Amniotic stem cell (primary cell): ENCODE measurements at regions not wholly inside any gene's neighbourhood (a gene's known extent, or its start where the extent isn't known, plus 50 kb on each side); places are given as distances from the start of the nearest gene placed in this dataset.

Experiments used
- DNase-seq: peaks from one replicate; lab custom pipeline; 2025; lab: John Stamatoyannopoulos, UW

GRCh38 chr2:51650769-51651168 lies 618.8 kb upstream of the NRXN1 start:
- DNase-seq = no peak

DNA sequence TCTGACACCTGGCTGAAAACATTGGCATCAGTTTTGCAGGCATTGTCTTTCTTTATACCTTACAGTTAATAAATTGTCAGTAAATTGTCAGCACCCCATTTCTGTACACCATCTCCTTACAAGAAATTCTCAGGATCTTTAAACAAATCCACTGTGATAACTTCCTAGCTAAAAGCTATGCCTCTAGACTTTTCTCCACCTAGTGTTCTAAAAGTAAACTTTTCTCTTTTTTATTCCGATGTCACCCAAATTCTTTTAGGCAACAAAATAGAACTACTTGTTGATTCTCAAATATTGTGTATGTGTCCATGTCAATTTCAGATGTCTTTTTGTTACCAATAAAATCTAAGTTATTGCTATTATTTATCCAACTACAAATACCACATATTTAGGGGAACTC lies 617.4 kb upstream of the NRXN1 start:
- no peak for DNase-seq

DNA sequence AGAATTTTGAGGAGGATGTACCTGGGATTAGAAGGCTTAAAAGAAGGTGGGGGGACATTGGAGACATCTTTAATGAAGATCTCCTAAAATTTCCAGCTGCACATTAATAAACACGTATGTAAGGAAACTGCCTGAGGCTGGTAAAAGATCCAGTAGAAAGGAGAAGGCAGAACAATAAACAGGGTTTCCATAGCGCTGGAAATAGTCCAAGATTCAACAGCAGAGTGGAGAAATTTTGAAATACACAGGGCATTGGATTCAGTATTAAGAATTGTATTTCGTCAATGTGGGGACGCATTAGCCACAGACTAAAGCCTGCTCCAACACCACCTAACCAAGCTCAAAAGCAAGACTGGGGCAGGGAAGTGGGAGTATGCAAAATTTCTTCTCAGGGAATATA lies 606.9 kb upstream of the NRXN1 start:
- DNase-seq = no peak

GRCh38 chr2:51633073-51633472 lies 601.1 kb upstream of the NRXN1 start:
- no peak for DNase-seq

DNA sequence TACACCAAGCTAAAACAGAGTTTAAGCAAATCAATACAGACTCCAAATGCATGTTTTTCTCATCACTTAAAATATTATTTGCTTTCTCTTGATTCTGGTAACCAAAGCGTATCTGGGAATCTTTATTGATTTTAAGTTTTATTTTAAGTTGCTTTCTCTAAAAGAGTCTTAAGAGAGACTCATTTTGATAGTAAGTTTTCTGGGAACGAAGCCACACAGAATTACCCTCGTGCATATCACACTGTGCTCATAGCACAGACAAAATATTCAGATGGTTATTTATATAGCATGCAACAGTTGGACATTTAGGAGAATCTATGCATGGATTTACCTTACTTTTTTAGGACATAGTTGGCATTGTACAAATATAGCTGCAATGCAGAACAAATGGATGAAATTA lies 597.5 kb upstream of the NRXN1 start:
- DNase-seq = no peak

DNA sequence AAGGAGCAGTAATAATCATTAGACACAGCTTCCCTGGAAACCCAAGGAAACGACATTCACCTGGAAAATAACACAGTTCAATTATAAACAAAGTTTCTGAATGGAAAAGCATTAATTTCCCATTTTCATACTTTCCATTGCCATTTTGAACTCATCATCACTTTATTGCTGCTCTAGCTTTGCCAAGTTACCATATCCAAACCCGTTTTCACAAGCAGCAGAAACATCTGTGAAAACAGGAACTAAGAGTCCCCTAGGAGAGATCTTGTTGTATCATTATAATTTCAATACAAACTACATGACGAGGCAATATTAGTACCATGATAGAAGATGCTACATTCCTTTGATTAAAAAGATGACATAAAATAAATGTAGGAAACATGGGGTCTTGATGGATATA lies 597.0 kb upstream of the NRXN1 start:
- no peak for DNase-seq

DNA sequence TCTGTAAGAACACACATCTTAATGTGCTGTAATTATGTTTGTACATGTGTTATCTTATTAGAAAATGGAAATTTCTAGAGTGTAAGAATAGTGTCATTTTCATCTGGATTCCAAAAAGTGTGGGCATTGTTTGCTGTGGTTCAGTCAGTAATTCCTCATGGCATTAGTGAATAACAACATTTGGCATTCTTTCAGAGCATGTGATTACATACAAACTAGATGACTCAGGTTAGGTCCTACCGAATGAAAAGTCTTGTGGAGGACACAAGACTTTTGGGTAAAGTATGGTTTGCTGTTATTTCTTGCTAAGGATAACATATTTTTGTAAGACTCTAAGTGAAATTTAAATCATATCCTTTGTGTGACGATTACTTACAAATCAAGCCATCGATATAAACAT lies 593.1 kb upstream of the NRXN1 start:
- peak; percentile 1 for DNase-seq

DNA sequence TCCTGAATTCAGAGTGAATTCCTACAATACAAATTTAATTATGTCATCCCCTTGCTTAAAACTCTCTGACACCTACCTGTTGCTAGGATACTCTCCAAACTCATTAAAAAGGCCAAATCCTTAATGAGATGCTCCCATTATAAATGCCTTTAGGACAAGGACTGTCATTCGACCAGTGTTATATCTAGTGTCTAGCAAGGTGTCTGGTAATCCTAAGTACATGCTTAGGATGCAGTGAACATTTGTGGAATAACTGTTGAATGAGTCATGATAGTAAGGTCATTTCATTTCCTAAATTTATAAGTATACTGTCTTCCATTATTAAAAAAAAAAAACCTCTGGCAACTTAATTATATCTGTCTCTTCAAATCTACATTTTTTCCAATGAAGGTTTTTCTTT lies 588.9 kb upstream of the NRXN1 start:
- no peak for DNase-seq

- no peak for DNase-seq
Observed at GRCh38 chr2:51619961-51620360, 588.0 kb upstream of the NRXN1 start.

DNA sequence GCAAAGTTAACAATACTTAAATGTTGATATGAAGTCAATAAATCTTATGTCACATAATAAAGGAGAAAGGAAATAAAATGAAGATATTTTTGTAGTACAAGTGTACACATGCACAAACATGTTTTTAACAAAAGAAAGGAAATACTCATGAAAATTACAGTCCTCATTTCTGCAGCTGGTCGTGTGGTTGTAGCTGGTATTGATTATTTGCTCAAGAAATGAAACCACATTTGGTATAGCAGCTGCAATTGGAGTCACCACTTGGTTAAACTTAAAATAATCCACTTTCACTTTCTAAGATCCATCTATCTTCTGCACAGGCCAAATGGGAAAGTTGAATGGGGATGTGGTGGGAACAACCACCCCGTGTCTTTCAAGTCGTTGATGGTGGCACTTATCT lies 580.5 kb upstream of the NRXN1 start:
- DNase-seq = no peak

DNA sequence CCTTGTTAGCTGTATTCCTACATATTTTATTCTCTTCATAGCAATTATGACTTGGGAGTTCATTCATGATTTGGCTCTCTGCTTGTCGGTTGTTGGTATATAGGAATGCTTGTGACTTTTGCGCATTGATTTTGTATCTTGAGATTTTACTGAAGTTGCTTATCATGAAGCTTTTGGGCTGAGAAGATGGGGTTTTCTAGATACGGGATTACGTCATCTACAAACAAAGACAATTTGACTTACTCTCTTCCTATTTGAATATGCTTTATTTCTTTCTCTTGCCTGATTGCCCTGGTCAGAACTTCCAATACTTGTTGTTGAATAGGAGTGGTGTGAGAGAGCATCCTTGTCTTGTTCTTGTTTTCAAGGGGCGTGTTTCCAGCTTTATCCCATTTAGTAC lies 569.8 kb upstream of the NRXN1 start:
- DNase-seq = no peak

DNA sequence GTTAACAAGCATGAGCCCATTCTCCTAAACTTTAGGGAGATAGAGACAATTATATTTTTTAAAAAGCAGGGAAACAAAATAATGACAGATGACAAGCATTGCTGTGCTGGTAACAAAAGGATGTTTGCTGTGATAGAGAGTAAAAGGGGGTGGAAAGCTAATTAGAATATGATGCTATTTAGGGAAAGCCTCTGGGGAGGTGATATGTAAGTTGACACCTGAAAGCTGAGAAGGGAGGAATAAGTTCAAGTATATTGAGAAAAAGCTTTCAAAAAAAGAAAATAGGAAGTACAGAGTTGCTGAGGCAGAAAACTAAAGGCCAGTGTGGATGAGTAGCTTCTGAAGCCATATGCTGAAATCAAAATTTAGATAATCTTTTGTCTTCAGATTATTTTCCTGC lies 565.2 kb upstream of the NRXN1 start:
- DNase-seq = no peak

- no peak for DNase-seq
Observed at GRCh38 chr2:51595836-51596235, 563.9 kb upstream of the NRXN1 start.

- DNase-seq = no peak
Observed at GRCh38 chr2:51581636-51582267, 549.8 kb upstream of the NRXN1 start.

DNA sequence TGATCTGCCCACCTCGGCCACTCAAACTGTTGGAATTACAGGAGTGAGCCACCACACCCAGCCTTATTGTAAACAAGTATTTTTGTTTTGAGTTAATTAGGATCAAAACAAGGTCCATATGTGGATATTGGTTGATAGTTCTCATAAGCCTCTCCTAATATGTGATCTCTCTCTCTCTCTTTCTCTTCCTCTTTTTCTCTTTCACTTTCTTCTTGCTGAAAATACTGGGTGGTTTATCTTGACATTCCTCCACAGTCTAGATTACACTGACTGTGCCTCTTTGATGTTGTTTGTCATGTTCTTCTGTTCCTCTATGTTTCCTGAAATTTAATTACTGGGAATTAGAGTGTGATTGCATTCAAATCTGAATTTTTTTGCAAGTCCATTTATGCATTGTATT lies 547.5 kb upstream of the NRXN1 start:
- no peak for DNase-seq

- DNase-seq = no peak
Observed at GRCh38 chr2:51575181-51575580, 543.2 kb upstream of the NRXN1 start.

DNA sequence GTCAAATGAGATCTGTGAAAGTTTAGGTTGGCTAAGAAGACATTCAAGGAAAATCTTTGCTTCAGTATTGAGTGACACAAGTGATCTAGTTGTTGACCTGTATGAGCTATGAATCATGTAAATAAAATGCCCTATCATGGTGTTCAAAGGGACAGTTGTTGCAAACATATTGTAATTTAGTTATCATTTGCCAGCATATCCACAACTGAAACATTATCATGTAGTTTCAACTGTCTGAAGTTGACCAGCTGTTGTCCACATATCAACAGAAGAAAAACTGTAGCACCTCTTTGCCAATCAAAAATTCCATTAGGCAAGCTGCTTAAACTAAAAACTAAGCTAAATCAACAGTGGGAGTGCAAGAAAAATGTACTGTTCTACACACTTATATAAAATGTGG lies 527.1 kb upstream of the NRXN1 start:
- DNase-seq = no peak

GRCh38 chr2:51553476-51553875 lies 521.5 kb upstream of the NRXN1 start:
- DNase-seq = no peak

- DNase-seq = no peak
Observed at GRCh38 chr2:51535763-51536162, 503.8 kb upstream of the NRXN1 start.

DNA sequence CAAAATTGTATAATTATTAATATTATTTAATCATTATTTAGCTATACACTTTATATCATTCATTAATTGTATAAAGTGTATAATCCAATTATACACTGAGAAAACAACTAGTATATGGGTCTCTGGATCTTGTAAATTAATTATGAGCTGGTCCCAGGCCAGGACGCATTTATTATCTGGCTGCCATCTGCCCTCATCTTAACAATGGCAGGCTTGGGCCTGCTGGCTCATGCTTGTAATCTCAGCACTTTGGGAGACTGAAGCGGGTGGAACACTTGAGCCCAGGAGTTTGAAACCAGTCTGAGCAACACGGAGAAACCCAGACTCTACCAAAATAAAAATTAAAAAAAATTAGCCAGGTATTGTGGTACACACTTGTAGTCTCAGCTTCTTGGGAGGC lies 502.2 kb upstream of the NRXN1 start:
- DNase-seq = no peak

DNA sequence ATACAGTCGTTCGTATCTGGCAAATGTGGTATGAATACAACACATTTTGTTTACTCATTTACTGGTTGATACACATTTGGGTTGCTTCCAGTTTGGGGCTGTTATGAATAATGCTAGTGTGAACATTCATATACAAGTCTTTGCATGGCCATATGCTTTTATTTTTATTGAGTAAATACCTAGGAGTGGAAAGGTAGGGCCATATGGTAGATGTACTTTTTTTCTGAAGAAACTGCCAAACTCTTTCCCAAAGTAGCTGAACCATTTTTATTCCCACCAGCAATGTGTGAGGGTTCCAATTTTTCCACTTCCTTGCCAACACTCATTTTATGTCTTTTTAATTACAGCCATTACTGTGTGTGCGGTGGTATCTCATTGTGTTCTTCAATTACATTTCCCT lies 496.2 kb upstream of the NRXN1 start:
- no peak for DNase-seq

- no peak for DNase-seq
Observed at GRCh38 chr2:51526766-51527165, 494.8 kb upstream of the NRXN1 start.

- no peak for DNase-seq
Observed at GRCh38 chr2:51516667-51517066, 484.7 kb upstream of the NRXN1 start.

DNA sequence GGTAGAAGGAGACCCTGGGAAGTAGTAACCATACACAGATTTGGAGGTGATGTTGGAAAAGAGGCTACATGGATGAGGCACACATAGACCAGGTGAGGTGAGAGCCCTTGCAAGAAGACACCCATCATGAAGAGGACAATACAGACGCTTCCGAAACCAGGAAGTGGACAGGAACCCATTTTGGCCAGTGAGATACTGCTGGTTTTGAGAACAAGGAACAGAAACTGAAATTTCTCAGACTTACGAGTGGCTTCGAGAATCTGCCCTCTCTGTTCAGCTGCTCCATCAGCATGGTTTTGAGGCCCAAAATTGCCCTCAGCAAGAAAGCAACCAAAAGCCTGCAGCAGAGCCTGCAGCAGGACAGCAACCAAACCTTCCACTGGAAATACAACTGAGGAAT lies 479.1 kb upstream of the NRXN1 start:
- no peak for DNase-seq

- no peak for DNase-seq
Observed at GRCh38 chr2:51510303-51510702, 478.4 kb upstream of the NRXN1 start.
